GM18508 (cell line): ENCODE measurements at regions not wholly inside any gene's neighbourhood (a gene's known extent, or its start where the extent isn't known, plus 50 kb on each side); places are given as distances from the start of the nearest gene placed in this dataset.
A peak's percentile ranks its signal among the peaks of the same experiment; 100 is the strongest.

ENCODE experiments used
- ATAC-seq: cut with Tn5 transposase; IDR thresholded peaks from one replicate; pipeline ENCODE4 v1.9.1; 2021; ENCODE audit warnings: moderate number of reproducible peaks; ENCODE audit not compliant: insufficient read depth, unreplicated experiment

- no peak for ATAC-seq
Measured at GRCh38 chr3:22526266-22526837, 676.8 kb upstream of the UBE2E2 start.

- ATAC-seq = no peak
Measured at GRCh38 chr3:22536541-22536940, 666.6 kb upstream of the UBE2E2 start.

GRCh38 chr3:22537560-22537959, 665.6 kb upstream of the UBE2E2 start:
- ATAC-seq = no peak

- ATAC-seq = no peak
Measured at GRCh38 chr3:22542311-22542710, 660.8 kb upstream of the UBE2E2 start.

GRCh38 chr3:22555753-22556435, 647.2 kb upstream of the UBE2E2 start:
- ATAC-seq = no peak

GRCh38 chr3:22565393-22565792, 637.7 kb upstream of the UBE2E2 start:
- ATAC-seq = peak; percentile 40

- ATAC-seq = no peak
Measured at GRCh38 chr3:22568285-22568684, 634.8 kb upstream of the UBE2E2 start.

- ATAC-seq = no peak
Measured at GRCh38 chr3:22569570-22569969, 633.6 kb upstream of the UBE2E2 start.

GRCh38 chr3:22581007-22581406, 622.1 kb upstream of the UBE2E2 start:
- ATAC-seq = no peak

- no peak for ATAC-seq
Measured at GRCh38 chr3:22582266-22582665, 620.9 kb upstream of the UBE2E2 start.

GRCh38 chr3:22585504-22585903, 617.6 kb upstream of the UBE2E2 start:
- ATAC-seq = no peak

- no peak for ATAC-seq
Measured at GRCh38 chr3:22585911-22586310, 617.2 kb upstream of the UBE2E2 start.

- ATAC-seq = no peak
Measured at GRCh38 chr3:22587446-22587845, 615.7 kb upstream of the UBE2E2 start.

GRCh38 chr3:22593638-22594037, 609.5 kb upstream of the UBE2E2 start:
- ATAC-seq = no peak

GRCh38 chr3:22594990-22595389, 608.1 kb upstream of the UBE2E2 start:
- ATAC-seq = no peak

- no peak for ATAC-seq
Measured at GRCh38 chr3:22606461-22606860, 596.7 kb upstream of the UBE2E2 start.

GRCh38 chr3:22606938-22607337, 596.2 kb upstream of the UBE2E2 start:
- no peak for ATAC-seq

GRCh38 chr3:22608093-22608492, 595.0 kb upstream of the UBE2E2 start:
- ATAC-seq = no peak

- no peak for ATAC-seq
Measured at GRCh38 chr3:22608721-22609120, 594.4 kb upstream of the UBE2E2 start.

GRCh38 chr3:22609139-22609538, 594.0 kb upstream of the UBE2E2 start:
- ATAC-seq = no peak

GRCh38 chr3:22612927-22613326, 590.2 kb upstream of the UBE2E2 start:
- no peak for ATAC-seq

GRCh38 chr3:22615790-22616189, 587.3 kb upstream of the UBE2E2 start:
- no peak for ATAC-seq
